ENCODE measurements at regions not wholly inside any gene's neighbourhood (a gene's known extent, or its start where the extent isn't known, plus 50 kb on each side); places are given as distances from the start of the nearest gene placed in this dataset.

DNA sequence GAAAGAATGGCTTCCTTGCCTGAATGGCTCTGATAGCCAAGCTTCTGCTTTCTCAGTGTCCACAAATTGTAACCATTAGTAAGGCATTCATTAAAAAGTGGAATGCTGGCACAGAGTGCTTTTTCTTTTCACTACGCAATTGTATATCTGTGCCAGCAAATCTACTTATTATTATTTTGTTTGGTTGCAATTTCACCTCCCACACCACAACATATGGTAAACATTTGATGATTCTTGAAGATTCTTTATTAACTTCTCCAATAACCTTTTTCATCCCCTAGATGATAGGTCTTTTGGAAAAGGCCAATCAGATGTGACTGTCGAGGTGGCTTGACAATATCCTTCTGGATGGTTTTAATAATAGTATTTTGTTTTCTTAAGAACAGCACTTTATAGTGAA is 234.1 kb downstream of the TMEM38B start:
- no peaks in the 10 kb centered on the region for H4K20me1 ChIP-seq (ENCODE audit: insufficient read depth)
- H3K4me3 ChIP-seq (ENCODE audit: low read length): no peak overlapping the region
- H3F3A ChIP-seq (ENCODE audit: insufficient read depth, low read length, poor library complexity, severe bottlenecking): no peaks in the 10 kb centered on the region
- H3K9me2 ChIP-seq (ENCODE audit: insufficient read depth, low read length): no peaks in the 10 kb centered on the region
- no peak overlapping the region for H2AFZ ChIP-seq (ENCODE audit: low read depth, low read length)
- no peaks in the 10 kb centered on the region for H3K9me3 ChIP-seq (ENCODE audit: low read length)
- H3K4me2 ChIP-seq (ENCODE audit: low read length): no peak overlapping the region
- H3K79me2 ChIP-seq (replicated peaks; ENCODE audit: insufficient read depth, low read length): no peaks in the 10 kb centered on the region
- H3K36me3 ChIP-seq (ENCODE audit: insufficient read depth, low read length): no peaks in the 10 kb centered on the region
- no peak overlapping the region for H3K9ac ChIP-seq (ENCODE audit: low read length)
- no peak for TF ChIP-seq EP300 (conservative IDR thresholded peaks at IDR 0.05; ENCODE audit: poor library complexity, severe bottlenecking)
- no peak for TF ChIP-seq TAF1 (IDR thresholded peaks at IDR 0.05; ENCODE audit: low read depth)
- no peak for TF ChIP-seq SMC3 (conservative IDR thresholded peaks at IDR 0.05; ENCODE audit: poor library complexity)
- TF ChIP-seq POLR2AphosphoS5 (IDR thresholded peaks at IDR 0.05): no peak
- no peak for TF ChIP-seq EZH2 (IDR thresholded peaks at IDR 0.05; ENCODE audit: borderline replicate concordance, insufficient read depth, low read length, poor library complexity, severe bottlenecking)
- TF ChIP-seq MXI1 (conservative IDR thresholded peaks at IDR 0.05; ENCODE audit: poor library complexity, severe bottlenecking): no peak
- no peak for TF ChIP-seq RAD21 (conservative IDR thresholded peaks at IDR 0.05)
- TF ChIP-seq, protein P1, sequence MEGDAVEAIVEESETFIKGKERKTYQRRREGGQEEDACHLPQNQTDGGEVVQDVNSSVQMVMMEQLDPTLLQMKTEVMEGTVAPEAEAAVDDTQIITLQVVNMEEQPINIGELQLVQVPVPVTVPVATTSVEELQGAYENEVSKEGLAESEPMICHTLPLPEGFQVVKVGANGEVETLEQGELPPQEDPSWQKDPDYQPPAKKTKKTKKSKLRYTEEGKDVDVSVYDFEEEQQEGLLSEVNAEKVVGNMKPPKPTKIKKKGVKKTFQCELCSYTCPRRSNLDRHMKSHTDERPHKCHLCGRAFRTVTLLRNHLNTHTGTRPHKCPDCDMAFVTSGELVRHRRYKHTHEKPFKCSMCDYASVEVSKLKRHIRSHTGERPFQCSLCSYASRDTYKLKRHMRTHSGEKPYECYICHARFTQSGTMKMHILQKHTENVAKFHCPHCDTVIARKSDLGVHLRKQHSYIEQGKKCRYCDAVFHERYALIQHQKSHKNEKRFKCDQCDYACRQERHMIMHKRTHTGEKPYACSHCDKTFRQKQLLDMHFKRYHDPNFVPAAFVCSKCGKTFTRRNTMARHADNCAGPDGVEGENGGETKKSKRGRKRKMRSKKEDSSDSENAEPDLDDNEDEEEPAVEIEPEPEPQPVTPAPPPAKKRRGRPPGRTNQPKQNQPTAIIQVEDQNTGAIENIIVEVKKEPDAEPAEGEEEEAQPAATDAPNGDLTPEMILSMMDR (IDR thresholded peaks at IDR 0.05; ENCODE audit: poor library complexity, severe bottlenecking): no peak
- TF ChIP-seq, protein P2, sequence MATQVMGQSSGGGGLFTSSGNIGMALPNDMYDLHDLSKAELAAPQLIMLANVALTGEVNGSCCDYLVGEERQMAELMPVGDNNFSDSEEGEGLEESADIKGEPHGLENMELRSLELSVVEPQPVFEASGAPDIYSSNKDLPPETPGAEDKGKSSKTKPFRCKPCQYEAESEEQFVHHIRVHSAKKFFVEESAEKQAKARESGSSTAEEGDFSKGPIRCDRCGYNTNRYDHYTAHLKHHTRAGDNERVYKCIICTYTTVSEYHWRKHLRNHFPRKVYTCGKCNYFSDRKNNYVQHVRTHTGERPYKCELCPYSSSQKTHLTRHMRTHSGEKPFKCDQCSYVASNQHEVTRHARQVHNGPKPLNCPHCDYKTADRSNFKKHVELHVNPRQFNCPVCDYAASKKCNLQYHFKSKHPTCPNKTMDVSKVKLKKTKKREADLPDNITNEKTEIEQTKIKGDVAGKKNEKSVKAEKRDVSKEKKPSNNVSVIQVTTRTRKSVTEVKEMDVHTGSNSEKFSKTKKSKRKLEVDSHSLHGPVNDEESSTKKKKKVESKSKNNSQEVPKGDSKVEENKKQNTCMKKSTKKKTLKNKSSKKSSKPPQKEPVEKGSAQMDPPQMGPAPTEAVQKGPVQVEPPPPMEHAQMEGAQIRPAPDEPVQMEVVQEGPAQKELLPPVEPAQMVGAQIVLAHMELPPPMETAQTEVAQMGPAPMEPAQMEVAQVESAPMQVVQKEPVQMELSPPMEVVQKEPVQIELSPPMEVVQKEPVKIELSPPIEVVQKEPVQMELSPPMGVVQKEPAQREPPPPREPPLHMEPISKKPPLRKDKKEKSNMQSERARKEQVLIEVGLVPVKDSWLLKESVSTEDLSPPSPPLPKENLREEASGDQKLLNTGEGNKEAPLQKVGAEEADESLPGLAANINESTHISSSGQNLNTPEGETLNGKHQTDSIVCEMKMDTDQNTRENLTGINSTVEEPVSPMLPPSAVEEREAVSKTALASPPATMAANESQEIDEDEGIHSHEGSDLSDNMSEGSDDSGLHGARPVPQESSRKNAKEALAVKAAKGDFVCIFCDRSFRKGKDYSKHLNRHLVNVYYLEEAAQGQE (IDR thresholded peaks at IDR 0.05; ENCODE audit: borderline replicate concordance): no peak
- H3K27ac ChIP-seq (ENCODE audit: low read length): no peak overlapping the region
- H3K27me3 ChIP-seq (ENCODE audit: insufficient read depth, low read depth, low read length): no peaks in the 10 kb centered on the region

DNA sequence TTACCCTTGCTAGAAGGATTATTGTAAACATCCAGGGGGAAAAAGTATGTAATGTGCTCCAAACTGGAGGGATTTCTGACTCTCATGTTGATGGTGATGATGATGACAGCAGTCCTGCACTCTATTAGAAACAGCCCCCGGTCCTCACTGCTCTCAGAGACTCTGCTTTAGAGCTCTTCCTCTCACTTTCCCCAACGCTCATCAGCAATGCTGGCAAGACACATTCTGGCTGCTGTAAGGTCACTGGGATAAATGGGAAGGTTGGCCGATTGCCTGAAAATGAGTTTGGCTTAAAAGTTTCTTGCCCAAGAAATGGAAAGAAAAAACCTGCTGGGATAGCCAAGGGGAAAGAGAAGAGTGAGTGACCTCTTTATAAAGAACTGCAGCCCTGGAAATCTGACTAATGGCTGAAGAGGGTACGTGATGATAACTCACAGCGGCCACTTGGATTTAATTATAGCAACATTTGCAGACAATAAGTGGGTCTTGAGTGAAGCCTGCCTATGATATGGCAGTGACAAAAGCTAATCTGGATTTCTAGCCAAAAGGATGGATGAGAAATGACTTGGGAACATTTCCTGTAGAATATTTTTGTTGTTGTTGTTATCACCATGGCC is 235.8 kb downstream of the TMEM38B start:
- Histone ChIP-seq H2AFZ (ENCODE audit: low read depth, low read length) (no peak overlapping the region), H3K9me3 (ENCODE audit: low read length) (no peaks in the 10 kb centered on the region), H3K27ac (ENCODE audit: low read length) (no peak overlapping the region), H3K4me2 (ENCODE audit: low read length) (no peak overlapping the region), H3K27me3 (ENCODE audit: insufficient read depth, low read depth, low read length) (no peaks in the 10 kb centered on the region), H3K9ac (ENCODE audit: low read length) (no peak overlapping the region), H3K36me3 (ENCODE audit: insufficient read depth, low read length) (no peaks in the 10 kb centered on the region), H3K79me2 (replicated peaks; ENCODE audit: insufficient read depth, low read length) (no peaks in the 10 kb centered on the region), H3K4me3 (ENCODE audit: low read length) (no peak overlapping the region), H3K9me2 (ENCODE audit: insufficient read depth, low read length) (no peaks in the 10 kb centered on the region), H4K20me1 (ENCODE audit: insufficient read depth) (no peaks in the 10 kb centered on the region), H3F3A (ENCODE audit: insufficient read depth, low read length, poor library complexity, severe bottlenecking) (no peaks in the 10 kb centered on the region)
- TF ChIP-seq TAF1 (IDR thresholded peaks at IDR 0.05; ENCODE audit: low read depth): no peak
- no peak for TF ChIP-seq MXI1 (conservative IDR thresholded peaks at IDR 0.05; ENCODE audit: poor library complexity, severe bottlenecking)
- TF ChIP-seq EZH2 (IDR thresholded peaks at IDR 0.05; ENCODE audit: borderline replicate concordance, insufficient read depth, low read length, poor library complexity, severe bottlenecking): no peak

Measured in neural cell (in vitro differentiated cells).